HG03457 (cell line): ENCODE measurements at regions not wholly inside any gene's neighbourhood (a gene's known extent, or its start where the extent isn't known, plus 50 kb on each side); places are given as distances from the start of the nearest gene placed in this dataset.

Source experiments
- ATAC-seq: cut with Tn5 transposase; IDR thresholded peaks from one replicate; pipeline ENCODE4 v1.9.1; 2021; ENCODE audit warnings: moderate number of reproducible peaks; ENCODE audit not compliant: unreplicated experiment

DNA sequence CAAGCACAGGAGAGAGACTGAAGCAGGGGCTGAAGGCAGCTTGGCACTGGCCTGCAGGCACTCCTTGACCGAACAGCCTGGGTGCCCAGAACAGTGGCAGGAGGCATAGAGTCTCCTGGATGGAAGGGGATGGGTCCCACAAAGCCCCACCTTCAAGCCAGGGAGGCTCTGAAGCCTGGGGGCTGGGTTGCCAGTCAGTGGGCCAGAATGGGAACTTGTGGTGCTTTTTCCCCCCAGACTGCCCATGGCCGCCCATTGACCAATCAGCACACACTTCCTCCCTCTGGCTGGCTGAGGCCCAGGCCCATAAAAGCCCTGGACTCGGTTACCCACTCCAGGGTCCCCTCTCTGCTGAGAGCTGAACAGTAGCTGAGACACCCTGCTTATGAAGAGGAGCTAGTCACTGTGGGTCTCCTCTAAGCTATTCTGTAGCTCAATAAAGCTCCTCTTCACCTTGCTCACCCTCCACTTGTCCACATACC, 109.6 kb downstream of the ELAPOR2 start:
- no peak for ATAC-seq

DNA sequence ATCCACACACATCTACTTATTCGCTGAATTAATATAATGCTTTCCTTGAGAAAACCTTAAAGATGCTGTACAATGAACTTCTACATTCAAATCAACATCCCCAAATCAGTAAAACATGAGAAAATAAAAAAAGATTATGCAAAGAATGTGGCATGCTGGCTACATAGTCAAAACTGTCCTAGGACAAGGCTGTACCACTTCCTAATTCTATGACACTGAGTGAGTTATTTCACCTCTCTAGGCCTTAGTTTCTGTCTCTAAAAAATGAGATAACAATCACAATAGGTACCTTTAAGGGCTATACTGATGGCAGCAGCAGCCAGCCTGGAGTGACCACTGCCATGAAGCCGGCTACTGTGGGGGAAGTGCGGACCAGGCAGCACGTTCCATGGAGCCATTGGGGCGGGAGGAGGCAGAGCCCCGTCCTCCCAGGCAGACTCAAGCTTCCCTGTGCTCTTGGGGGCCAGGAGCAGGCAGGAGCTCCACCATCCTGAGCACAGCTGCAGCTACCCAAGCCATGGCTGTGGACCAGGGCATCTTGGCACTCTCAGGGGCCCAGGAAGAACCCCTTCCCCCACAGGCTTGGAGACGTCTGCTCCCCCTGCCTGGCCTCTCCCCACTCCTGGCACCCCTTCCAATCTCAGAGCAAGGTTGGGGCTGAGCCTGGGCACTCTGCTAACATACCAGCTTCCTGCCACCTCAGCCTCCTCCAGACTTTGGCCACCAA, 110.2 kb downstream of the ELAPOR2 start:
- ATAC-seq = peak; percentile 88

DNA sequence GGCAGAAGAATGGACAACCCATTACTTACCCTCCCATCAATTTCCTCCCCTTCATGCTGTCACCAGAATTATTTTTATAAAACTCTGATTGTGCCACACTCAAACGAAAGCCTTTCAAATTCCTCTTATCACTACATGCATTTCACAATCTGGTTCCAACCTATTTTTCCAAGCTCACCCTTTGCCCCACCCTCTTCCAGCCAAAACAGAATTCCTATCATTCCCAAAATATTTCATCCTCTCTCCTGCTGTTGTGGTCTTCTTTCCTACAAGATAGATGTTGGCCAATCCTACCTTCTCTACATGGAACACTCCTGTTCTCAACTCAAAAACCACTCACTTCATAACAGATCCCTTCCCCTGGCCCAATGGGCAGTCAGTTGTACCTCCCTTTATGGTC, 111.5 kb downstream of the ELAPOR2 start:
- no peak for ATAC-seq

DNA sequence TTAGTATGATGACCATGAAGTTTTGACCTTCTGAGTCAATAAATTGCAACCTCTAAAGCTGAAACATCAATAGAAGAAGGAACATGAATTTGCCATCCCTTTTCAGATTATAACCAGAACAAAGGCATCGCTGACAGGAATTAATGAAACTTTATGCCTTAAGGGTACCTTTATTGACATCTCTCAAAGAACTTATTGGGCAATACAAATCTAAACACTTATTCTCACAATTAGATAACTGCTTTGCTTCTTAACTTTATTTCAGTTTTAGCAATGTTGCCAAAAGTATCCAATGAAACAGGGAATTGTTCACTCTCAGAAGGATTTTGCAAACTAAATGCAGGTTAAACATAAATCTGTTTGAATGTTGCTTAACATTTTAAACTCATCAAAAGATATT, 116.0 kb downstream of the ELAPOR2 start:
- ATAC-seq = no peak

DNA sequence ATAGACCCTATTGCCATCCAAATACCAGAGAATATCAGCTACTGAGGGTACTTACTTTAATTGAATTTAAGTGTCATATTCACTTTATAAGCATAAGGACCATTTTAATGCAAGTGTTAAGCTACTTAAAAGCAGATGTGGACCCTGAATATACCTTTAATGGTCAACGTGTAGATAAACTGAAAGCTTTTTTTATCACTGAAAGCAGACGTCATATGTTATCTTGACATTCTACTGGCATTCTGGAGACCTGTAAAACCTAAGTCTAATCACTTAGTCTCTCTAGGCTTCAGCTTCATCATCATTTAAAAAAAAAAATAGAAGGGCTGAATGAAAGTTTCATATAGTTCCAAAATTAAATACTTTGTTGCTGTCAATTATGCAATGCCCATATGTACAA, 116.5 kb downstream of the ELAPOR2 start:
- no peak for ATAC-seq

DNA sequence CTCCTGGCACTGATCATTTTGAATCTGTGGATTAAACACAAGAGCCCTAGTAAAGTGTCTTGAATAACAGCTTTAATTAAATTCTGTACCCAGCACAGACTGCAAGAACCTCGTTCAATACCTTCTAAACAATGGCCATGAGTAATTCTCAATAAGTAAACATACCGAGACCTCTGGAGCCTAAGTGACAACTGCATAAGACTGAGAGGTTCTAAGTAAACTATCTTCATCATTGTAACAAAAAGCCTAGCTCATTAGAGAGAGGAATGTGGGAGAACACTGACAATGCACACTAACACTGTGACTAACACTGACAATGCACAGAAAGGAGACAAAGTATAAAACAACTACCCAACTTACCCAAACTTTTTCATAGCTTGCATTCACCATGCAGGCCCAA, 117.4 kb downstream of the ELAPOR2 start:
- no peak for ATAC-seq

DNA sequence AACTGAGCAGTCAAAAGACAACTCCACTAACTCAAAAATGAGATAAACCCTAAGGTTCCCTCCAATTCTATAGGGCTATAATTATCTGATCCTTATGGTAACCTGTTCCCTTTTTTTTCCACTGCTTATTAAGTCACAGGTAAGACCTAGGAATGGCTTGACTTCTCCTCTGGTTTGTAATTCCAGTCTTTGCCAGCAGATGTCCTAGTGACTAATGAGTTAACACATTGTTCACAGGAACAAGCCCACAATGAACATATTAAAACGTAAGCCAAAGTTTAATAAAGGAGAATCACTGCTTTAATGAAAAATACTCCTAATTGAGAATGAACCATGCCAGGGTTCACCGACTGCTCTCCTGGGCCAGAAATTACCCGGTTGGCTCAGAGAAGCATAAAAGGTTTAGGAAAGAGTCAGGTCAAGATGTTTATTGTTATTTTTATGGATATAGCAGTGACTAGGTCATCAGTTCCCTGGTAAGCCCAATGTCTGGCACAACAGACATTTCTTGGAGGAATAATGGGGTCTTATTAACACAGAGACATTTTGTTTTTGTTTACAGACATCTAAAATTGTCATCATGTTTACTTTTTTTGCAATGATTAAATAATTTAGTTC, 120.1 kb downstream of the ELAPOR2 start:
- ATAC-seq = no peak

DNA sequence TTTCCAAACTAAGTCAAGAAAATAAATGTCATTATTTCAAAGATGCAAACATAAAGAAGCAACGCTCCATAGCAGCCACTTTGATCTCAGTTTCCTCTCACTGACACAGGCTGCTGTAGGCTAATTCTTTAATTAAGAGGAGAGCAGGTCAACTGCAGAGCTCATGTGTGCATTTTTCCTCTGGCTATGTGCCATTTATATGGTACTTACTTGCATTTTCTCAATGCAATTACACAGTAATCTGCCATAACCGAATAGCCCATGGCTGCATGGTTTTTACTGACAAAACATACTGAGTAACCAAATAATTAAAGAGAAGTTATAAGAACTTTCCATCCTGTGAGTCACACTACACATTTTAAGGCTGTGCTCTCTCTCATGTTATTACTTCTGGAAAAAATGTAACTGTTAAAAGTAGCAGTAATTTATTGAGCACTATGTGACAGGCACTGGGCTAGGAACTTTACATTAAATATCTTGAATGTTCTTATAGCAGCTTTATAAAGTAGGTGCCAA, 122.0 kb downstream of the ELAPOR2 start:
- ATAC-seq = no peak

DNA sequence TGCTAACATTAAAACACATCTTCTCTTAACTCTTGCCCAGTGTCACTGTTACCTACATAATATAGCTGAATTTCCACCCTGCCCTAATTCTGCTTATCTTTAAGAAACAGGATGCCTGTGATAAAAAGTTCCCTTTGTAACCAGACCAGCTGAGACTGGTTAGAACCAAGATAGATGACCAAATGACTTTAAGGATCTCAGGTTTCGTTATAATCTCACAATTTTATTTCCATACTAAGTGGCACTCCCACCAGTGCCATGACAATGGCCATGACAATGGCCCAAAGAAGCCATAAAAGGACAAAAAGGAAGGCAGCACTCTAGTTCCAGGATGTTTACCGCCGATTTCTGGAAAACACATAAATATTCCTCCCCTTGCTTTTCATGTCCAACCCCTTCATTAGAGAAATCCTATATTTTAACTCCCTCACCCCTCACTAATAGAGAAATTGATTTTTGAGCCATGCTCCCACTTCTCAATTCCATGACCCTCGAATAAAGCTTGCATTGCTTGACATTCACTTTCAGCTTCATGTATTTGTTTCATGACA, 126.1 kb downstream of the ELAPOR2 start:
- no peak for ATAC-seq

DNA sequence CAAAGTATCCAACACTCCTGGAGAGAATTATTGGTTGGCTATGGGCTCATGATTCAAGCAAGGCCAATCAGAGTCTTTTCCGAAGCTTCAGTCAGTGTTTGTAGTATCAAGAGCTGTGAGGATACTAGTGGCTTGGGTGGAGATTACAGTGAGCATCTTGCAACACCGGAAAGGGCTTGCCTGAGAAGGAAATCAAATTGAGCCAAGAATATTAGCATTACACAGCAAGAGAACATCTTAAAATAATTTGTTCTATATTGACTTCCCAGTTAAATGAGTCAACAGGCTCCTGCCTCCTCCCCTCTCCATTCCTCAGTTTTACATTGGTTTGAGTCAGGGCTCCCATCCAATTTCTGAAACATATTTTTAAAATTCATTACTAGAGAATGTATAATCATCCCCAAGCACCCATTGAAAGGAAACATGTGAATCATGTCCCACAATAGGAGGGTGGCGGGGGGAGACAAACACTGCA, 127.4 kb downstream of the ELAPOR2 start:
- ATAC-seq = no peak

DNA sequence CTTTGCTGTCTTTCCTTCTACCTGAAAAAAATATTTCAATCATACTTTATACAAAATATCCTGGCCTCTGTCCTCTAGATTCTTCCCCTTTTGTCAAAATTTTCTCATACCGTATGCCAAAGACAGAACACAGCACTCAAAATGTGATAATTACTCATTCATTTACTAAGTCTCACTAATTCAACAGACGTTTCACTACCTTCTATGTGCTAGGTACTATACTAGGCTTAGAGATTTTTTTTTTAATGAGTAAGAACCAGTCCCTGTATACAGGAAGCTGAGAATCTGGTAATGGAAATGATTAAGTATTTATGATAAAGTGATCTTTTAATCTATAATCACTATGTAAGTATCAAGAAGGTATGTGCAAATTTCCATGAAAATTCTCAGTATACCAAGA, 128.0 kb downstream of the ELAPOR2 start:
- ATAC-seq = no peak

DNA sequence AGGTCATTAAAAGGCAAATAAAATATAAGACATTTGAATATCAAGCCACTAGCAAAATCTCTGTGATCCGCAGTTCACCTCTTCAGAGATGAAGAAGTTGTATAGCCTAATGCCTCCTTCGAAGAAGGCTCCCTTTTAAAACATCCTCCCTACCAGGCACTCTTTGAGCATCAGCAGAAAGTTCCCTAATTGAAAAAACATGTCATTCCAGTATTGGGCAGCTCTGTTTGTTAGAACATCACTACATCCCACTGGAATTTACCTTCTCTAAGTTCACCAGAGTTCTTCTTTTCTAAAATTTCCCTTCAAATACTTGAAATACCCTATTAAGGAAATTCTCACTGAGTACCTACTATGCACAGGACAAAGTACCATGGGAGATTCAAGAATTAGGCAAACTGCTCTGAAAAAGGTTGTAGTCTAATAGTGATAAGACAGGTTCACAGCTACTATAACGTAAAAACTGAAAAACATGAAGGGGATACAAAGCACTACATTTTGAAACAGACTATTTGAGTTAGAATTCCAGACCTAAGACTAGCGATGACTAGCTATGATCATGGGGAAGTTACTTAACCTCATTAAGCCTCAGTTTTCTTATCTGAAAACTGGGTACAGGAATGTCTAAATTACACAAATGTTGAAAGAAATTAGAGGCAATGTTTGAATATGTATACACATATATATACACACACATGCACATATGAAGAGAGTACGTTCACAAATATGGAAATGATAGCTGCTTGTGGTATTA, 128.7 kb downstream of the ELAPOR2 start:
- ATAC-seq = no peak

DNA sequence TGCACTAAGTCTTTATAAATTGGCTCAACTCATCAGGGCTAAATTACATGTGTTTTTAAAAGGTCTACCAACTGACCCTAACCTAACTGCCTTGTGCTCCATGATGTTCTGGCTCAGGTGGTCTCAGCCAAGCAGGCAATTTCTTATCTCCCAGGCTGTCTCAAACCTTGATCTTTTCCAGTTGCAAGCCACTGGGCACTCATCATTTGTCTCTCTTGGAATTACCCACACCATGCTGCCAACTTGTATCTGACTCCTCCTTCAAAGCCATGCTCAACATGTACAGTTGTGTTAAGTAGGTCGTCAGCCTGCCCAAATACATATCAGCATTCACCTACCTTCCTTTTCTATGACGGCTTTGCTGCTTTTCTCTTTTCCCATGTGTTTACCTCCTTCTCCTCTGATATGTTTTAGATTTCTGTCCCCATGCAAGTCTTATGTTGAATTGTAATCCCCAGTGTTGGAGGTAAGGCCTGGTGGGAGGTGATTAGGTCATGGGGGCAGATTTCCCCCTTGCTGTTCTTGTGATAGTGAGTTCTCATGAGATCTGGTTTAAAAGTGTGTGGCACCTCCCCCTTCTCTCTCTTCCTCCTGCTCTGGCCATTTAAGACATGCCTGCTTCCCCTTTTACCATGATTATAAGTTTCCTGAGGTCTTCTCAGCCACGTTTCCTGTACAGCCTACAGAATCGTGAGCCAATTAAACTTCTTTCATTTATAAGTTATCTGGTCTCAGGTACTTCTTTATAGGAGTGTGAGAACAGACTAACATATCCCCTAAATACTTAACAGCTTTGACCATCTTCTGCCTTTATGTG, 130.0 kb downstream of the ELAPOR2 start:
- no peak for ATAC-seq

DNA sequence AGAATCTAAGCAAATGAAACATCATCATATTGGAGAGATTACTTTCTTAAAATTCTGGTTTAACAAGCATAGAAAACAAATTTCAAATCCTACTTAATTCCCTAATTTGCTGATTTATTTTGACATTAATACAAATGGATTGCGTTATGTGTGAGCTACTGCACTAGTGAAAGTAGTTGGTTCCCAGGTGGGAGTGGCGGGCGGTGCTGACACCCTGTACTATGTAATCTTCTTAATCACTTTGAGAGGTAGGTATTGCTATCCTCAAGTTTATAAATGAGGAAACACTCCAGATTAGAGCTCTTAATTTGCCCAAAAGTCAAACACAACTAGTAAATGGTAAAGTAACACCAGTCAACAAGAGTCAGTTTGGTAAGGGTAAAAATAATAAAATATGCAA, 131.1 kb downstream of the ELAPOR2 start:
- no peak for ATAC-seq

DNA sequence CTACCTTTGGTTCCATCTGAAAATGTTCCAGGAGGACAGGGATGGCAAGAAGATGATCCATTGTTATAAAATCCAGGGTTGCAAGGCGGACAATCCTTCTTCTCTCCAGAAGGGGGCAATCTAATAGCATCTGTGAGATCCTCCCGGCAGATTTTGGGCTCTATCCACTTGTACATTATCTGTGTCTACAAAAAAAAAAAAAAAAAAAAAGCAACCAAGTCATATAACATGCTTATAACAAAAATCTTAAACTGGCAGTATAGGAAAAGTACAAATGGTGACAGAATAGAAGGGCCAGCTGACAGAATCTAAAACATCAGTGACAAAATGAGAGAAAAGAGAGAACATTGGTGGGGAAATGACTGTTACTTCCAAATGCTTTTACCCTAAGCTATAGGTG, 132.7 kb downstream of the ELAPOR2 start:
- no peak for ATAC-seq

DNA sequence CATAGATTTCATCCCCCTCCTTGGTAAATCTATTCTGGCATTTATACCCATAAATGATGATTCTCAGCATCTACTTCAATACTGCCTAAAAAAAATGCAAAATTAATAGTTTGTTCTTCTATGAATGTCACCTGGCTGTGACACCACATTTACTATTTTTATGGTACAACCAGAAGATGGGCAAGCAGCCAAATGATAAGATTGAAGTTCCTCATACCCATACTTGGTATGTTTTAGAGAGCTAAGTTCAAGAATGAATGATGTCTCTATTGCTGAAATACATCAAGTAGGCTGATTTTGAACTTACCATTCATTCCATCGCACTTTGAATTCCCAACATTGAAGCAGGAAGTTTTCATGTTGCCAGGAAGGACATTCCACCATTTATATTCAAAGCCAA, 134.2 kb downstream of the ELAPOR2 start:
- ATAC-seq = no peak

DNA sequence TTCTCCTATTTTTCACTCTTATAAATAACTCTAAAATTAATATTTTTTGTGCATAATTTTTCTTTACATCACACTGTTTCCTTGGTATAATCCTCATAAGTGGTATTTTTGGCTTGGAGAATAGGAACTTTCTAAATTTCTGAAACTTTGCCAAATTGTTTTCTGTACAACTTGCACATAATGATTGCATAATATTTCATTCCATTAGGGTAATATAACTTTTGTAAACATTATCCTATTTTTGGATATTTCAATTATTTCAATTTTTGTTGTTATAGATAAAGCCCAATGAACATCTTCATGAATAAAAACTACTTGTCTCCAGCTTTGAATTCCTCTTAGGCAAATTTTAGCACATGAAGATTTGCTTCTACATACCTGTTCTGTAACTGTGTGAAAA, 135.9 kb downstream of the ELAPOR2 start:
- ATAC-seq = no peak

DNA sequence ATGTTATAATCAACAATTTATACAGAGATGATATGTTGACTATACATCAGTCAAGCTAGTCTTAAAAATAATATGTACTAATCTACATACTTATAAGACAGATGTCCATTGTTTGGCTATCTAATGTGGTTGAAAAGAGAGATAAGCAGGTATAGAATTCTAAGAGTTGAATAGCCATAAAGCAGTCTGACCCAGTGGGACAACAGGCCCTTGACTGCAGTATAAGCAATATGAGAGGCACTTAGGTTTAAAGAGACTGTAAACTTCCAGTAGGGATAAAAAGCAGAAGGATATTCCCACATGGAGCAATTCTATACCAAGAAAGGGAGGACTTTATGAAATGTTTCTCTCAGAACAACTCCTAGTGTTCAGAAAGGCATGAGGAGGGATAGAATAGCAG, 139.3 kb downstream of the ELAPOR2 start:
- no peak for ATAC-seq

DNA sequence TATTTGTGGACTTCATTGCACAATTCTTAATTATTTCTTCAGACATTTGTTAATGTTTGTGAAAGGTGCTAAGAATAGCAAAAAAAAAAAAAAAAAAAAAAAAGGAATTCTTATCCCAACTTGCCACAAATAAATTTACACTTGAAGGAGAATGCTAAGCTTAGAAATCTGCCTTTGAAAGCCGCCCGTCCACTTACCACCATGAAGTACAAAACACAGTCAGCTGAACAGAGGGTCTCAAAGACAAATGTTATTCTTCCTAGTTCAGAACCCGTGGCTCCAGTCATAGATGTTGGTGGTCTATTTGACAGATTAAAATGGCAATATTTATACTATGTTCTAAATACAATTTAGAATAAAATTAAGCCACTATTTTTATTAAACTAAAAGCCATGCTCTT, 141.2 kb downstream of the ELAPOR2 start:
- no peak for ATAC-seq

DNA sequence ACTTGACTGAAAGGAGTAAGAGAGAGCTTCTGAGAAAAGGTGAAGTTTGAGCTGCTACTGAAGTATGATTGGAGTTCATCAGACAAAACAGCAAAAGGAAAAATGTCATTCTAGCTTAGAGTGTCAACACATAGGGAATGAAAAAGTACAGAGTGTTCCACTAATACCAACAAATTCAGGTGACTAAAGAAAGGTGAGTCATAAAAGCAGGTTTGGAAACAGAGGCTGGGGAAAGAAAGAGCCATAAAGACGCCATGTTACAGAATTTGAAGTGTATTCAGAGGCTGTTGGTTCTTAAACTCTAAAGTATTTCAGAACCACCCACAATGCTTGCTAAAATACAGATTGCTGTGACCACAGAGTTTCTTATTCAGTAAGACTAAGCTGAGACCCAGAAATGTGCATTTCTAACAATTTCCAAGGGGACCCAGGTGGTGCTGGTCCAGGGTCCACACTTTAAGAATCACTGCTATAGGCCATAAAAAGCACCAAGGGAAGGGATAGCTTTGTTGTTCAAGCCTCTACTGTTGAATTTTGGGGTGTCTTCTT, 143.1 kb downstream of the ELAPOR2 start:
- ATAC-seq = no peak
